Hepatocyte (in vitro differentiated cells): ENCODE measurements at regions not wholly inside any gene's neighbourhood (a gene's known extent, or its start where the extent isn't known, plus 50 kb on each side); places are given as distances from the start of the nearest gene placed in this dataset.

Source experiments
- EZH2 ChIP-seq: fragments of 200-600 bp; sonication (generic); IDR thresholded peaks from 2 replicates; pipeline ENCODE4 v1.6.1; 2016; ENCODE audit warnings: antibody characterized with exemption, mild to moderate bottlenecking, borderline replicate concordance
- TF ChIP-seq, protein P1 (sequence below): fragments of 200-600 bp; sonication (generic); IDR thresholded peaks from 2 replicates; pipeline ENCODE4 v1.5.1; 2016; ENCODE audit warnings: antibody characterized with exemption, mild to moderate bottlenecking; ENCODE audit not compliant: poor library complexity

DNA sequence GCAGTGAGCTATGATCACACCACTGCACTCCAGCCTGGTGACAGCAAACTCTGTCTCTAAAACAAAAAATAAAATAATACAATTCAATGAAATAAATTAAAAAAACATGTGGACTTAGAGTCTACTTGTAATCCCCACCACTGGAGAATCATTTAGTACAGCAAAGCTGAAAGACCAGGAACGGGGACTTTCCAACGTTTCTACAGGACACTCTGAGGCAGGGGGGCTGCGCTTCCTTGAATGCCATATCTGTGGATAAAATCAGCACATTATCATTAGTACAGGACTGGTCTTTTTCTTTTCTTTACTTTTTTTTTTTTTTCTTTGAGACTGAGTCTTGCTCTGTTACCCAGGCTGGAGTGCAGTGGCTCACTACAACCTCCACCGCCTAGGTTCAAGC is 124.8 kb downstream of the MXRA5 start:
- TF ChIP-seq, protein P1, sequence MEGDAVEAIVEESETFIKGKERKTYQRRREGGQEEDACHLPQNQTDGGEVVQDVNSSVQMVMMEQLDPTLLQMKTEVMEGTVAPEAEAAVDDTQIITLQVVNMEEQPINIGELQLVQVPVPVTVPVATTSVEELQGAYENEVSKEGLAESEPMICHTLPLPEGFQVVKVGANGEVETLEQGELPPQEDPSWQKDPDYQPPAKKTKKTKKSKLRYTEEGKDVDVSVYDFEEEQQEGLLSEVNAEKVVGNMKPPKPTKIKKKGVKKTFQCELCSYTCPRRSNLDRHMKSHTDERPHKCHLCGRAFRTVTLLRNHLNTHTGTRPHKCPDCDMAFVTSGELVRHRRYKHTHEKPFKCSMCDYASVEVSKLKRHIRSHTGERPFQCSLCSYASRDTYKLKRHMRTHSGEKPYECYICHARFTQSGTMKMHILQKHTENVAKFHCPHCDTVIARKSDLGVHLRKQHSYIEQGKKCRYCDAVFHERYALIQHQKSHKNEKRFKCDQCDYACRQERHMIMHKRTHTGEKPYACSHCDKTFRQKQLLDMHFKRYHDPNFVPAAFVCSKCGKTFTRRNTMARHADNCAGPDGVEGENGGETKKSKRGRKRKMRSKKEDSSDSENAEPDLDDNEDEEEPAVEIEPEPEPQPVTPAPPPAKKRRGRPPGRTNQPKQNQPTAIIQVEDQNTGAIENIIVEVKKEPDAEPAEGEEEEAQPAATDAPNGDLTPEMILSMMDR, result no peak
- no peak for TF ChIP-seq EZH2
